ENCODE measurements at regions not wholly inside any gene's neighbourhood (a gene's known extent, or its start where the extent isn't known, plus 50 kb on each side); places are given as distances from the start of the nearest gene placed in this dataset.

- Histone ChIP-seq H3K27ac (ENCODE audit: insufficient read depth, low read depth, low read length) (no peak overlapping the region), H3K9ac (replicated peaks; ENCODE audit: extremely low read depth, insufficient read depth, low read length) (no peak overlapping the region), H2AFZ (ENCODE audit: low read depth, low read length) (no peak overlapping the region), H3K9me3 (replicated peaks; ENCODE audit: control insufficient read depth, insufficient read depth, low read length) (no peaks in the 10 kb centered on the region), H4K20me1 (replicated peaks; ENCODE audit: control insufficient read depth, extremely low read depth, insufficient read depth, low read length) (no peaks in the 10 kb centered on the region), H3K36me3 (ENCODE audit: control insufficient read depth in 2 of 2, extremely low read depth in 1 of 2, insufficient read depth in 2 of 2, low read length in 2 of 2) (no peaks in the 10 kb centered on the region), H3K9me1 (replicated peaks; ENCODE audit: control insufficient read depth, extremely low read depth, insufficient read depth, low read length) (no peaks in the 10 kb centered on the region), H3K4me2 (ENCODE audit: insufficient read depth, low read length) (no peak overlapping the region), H3K4me3 (replicated peaks in 1 of 3; ENCODE audit: insufficient read depth in 1 of 3, low read depth in 1 of 3, low read length in 3 of 3) (no peak overlapping the region), H3K27me3 (ENCODE audit: control insufficient read depth in 2 of 2, insufficient read depth in 2 of 2, low read length in 2 of 2) (no peaks in the 10 kb centered on the region), H3K79me2 (ENCODE audit: control insufficient read depth, insufficient read depth, low read length) (no peaks in the 10 kb centered on the region), H3K4me1 (ENCODE audit: control insufficient read depth, extremely low read depth, insufficient read depth, low read length) (no peaks in the 10 kb centered on the region)
- no TSS peak for BruUV-seq (replicated peaks)
- intact Hi-C loops (cut with micrococcal nuclease) (no loop called here), dilution Hi-C loops (cut with MboI; ENCODE audit: extremely low pct_ligation_motif_present, low sequenced_read_pairs) (no loop called here)
- CTCF ChIA-PET, result no interaction called here
- TF ChIP-seq FOS (IDR thresholded peaks at IDR 0.05; ENCODE audit: borderline replicate concordance, insufficient read depth, low read length) (no peak), MYC (IDR thresholded peaks at IDR 0.05; ENCODE audit: low read depth, low read length) (no peak), MAX (IDR thresholded peaks at IDR 0.05; ENCODE audit: insufficient read depth, insufficient read length) (no peak), POLR2A (IDR thresholded peaks at IDR 0.05; ENCODE audit: low read depth, low read length) (no peak)
- FAIRE-seq (no peak), DNase-seq (ENCODE audit: low read depth, low spot score) (no peak)
- POLR2A ChIA-PET, result no interaction called here
Measured at GRCh38 chr13:63367522-63368198, 1952.0 kb upstream of the PCDH20 start.

- DNase-seq (ENCODE audit: low read depth, low spot score) (no peak), FAIRE-seq (no peak)
- Histone ChIP-seq H3K9me3 (replicated peaks; ENCODE audit: control insufficient read depth, insufficient read depth, low read length) (no peaks in the 10 kb centered on the region), H3K36me3 (ENCODE audit: control insufficient read depth in 2 of 2, extremely low read depth in 1 of 2, insufficient read depth in 2 of 2, low read length in 2 of 2) (no peaks in the 10 kb centered on the region), H4K20me1 (replicated peaks; ENCODE audit: control insufficient read depth, extremely low read depth, insufficient read depth, low read length) (no peaks in the 10 kb centered on the region), H3K27ac (ENCODE audit: insufficient read depth, low read depth, low read length) (no peak overlapping the region), H3K79me2 (ENCODE audit: control insufficient read depth, insufficient read depth, low read length) (no peaks in the 10 kb centered on the region), H3K4me3 (replicated peaks in 1 of 3; ENCODE audit: insufficient read depth in 1 of 3, low read depth in 1 of 3, low read length in 3 of 3) (no peak overlapping the region), H3K9me1 (replicated peaks; ENCODE audit: control insufficient read depth, extremely low read depth, insufficient read depth, low read length) (no peaks in the 10 kb centered on the region), H3K4me2 (ENCODE audit: insufficient read depth, low read length) (no peak overlapping the region), H3K4me1 (ENCODE audit: control insufficient read depth, extremely low read depth, insufficient read depth, low read length) (no peaks in the 10 kb centered on the region), H3K9ac (replicated peaks; ENCODE audit: extremely low read depth, insufficient read depth, low read length) (no peak overlapping the region), H2AFZ (ENCODE audit: low read depth, low read length) (no peak overlapping the region), H3K27me3 (ENCODE audit: control insufficient read depth in 2 of 2, insufficient read depth in 2 of 2, low read length in 2 of 2) (no peaks in the 10 kb centered on the region)
- CTCF ChIA-PET, result no interaction called here
- dilution Hi-C loops (cut with MboI; ENCODE audit: extremely low pct_ligation_motif_present, low sequenced_read_pairs) (no loop called here), intact Hi-C loops (cut with micrococcal nuclease) (no loop called here)
- TF ChIP-seq MAX (IDR thresholded peaks at IDR 0.05; ENCODE audit: insufficient read depth, insufficient read length), result no peak
- no peak for TF ChIP-seq FOS (IDR thresholded peaks at IDR 0.05; ENCODE audit: borderline replicate concordance, insufficient read depth, low read length)
- TF ChIP-seq POLR2AphosphoS5 (IDR thresholded peaks at IDR 0.05; ENCODE audit: insufficient read depth, low read depth, low read length), result no peak
- TF ChIP-seq MYC (IDR thresholded peaks at IDR 0.05; ENCODE audit: low read depth, low read length), result no peak
- no peak for TF ChIP-seq POLR2A (IDR thresholded peaks at IDR 0.05; ENCODE audit: low read depth, low read length)
- TF ChIP-seq CTCF (IDR thresholded peaks at IDR 0.05; ENCODE audit: extremely low read depth in 1 of 2, insufficient read depth in 1 of 2, low read depth in 1 of 2, low read length in 2 of 2), result no peak
- no peak for TF ChIP-seq GATA2 (IDR thresholded peaks at IDR 0.05; ENCODE audit: insufficient read depth, insufficient read length, low read depth, low read length)
- no peak for TF ChIP-seq EZH2 (IDR thresholded peaks at IDR 0.05; ENCODE audit: borderline replicate concordance, low read depth, low read length, severe bottlenecking)
- TF ChIP-seq JUN (IDR thresholded peaks at IDR 0.05; ENCODE audit: borderline replicate concordance, insufficient read depth, insufficient read length, low read depth), result no peak
- BruUV-seq (replicated peaks), result no TSS peak
- POLR2A ChIA-PET, result no interaction called here
Measured at GRCh38 chr13:63364159-63364558, 1948.5 kb upstream of the PCDH20 start.

Measured in endothelial cell of umbilical vein (primary cell).